GM12878 (cell line): ENCODE measurements at regions not wholly inside any gene's neighbourhood (a gene's known extent, or its start where the extent isn't known, plus 50 kb on each side); places are given as distances from the start of the nearest gene placed in this dataset.

Experiments
- ATAC-seq: fragments of 200-7000 bp; cut with Tn5 transposase; 3 replicates; pipeline ENCODE4 v1.9.1; 2020; ENCODE audit warnings: mild to moderate bottlenecking, moderate library complexity
- BruUV-seq: library from RNA; stranded (reverse); fragments of 400-500 nt; replicated peaks from 2 replicates; lab custom pipeline; 2021; lab: Mats Ljungman, UMichigan
- CTCF ChIA-PET: fragments of 300-600 bp; sonication (Branson Sonifier 250); formaldehyde crosslinking; extraction: SDS; loops from one replicate; lab custom pipeline; 2021; ENCODE audit warnings: inconsistent platforms; lab: Yijun Ruan, JAX
- POLR2A ChIA-PET: fragments of 350-600 bp; formaldehyde crosslinking; extraction: SDS; loops from one replicate; lab custom pipeline; 2021; ENCODE audit warnings: inconsistent platforms; lab: Charles Lee
- RAD21 ChIA-PET: fragments of 300-600 bp; sonication (Branson Sonifier 250); formaldehyde crosslinking; loops from one replicate; lab custom pipeline; 2023; ENCODE audit warnings: antibody characterized with exemption; ENCODE audit not compliant: unreplicated experiment; lab: Charles Lee
- SMC1A ChIA-PET: fragments of 300-600 bp; sonication (Branson Sonifier 250); formaldehyde crosslinking; loops from one replicate; lab custom pipeline; 2023; ENCODE audit not compliant: unreplicated experiment, uncharacterized antibody; lab: Charles Lee
- DNase-seq: peaks from one replicate; pipeline ENCODE4 v3.0.0-alpha.2; 2011; ENCODE audit warnings: low read depth, low spot score
- FAIRE-seq: peaks from 3 replicates; lab custom pipeline; 2011; peaks lifted over from hg19 to GRCh38; lab: Jason Lieb, UNC
- H2AFZ ChIP-seq: 2 replicates; pipeline ENCODE4 v1.6.0; 2011; ENCODE audit warnings: low read depth, low read length, control low read depth; ENCODE audit not compliant: control insufficient read depth
- H3K27ac ChIP-seq: 2 replicates; pipeline ENCODE4 v1.5.1; 2011; ENCODE audit warnings: control low read depth; ENCODE audit not compliant: control insufficient read depth, insufficient read depth
- H3K27me3 ChIP-seq, 2 experiments: replicated peaks in 1 of 2; 2 replicates each; pipeline versions ENCODE4 v1.6.0 to v1.6.1; 2011; ENCODE audit warnings: low read length in 1 of 2; ENCODE audit not compliant: control insufficient read depth in 2 of 2, insufficient read depth in 2 of 2
- H3K36me3 ChIP-seq, 2 experiments: 2 replicates each; pipeline ENCODE4 v1.5.1; 2011; ENCODE audit warnings: low read length in 1 of 2; ENCODE audit not compliant: control insufficient read depth in 2 of 2, insufficient read depth in 2 of 2
- H3K4me1 ChIP-seq: 2 replicates; pipeline ENCODE4 v1.6.1; 2011; ENCODE audit warnings: mild to moderate bottlenecking, low read length, moderate library complexity, mixed read lengths; ENCODE audit not compliant: control insufficient read depth, insufficient read depth
- H3K4me2 ChIP-seq: 2 replicates; pipeline ENCODE4 v1.6.0; 2011; ENCODE audit warnings: control low read depth; ENCODE audit not compliant: control insufficient read depth, insufficient read depth
- H3K4me3 ChIP-seq: fragments of 200-600 bp; sonication (generic); 2 replicates; pipeline ENCODE4 v1.5.1; 2016
- H3K79me2 ChIP-seq: 2 replicates; pipeline ENCODE4 v1.6.0; 2011; ENCODE audit warnings: low read length; ENCODE audit not compliant: control insufficient read depth, insufficient read depth
- H3K9ac ChIP-seq: 2 replicates; pipeline ENCODE4 v1.8.0; 2011; ENCODE audit warnings: low read length, control low read depth, mixed read lengths; ENCODE audit not compliant: control insufficient read depth, insufficient read depth
- H3K9me3 ChIP-seq: replicated peaks from 3 replicates; pipeline ENCODE4 v1.5.1; 2011; ENCODE audit warnings: mild to moderate bottlenecking, low read length; ENCODE audit not compliant: control insufficient read depth, insufficient read depth
- H4K20me1 ChIP-seq: 2 replicates; pipeline ENCODE4 v1.6.0; 2011; ENCODE audit not compliant: control insufficient read depth, insufficient read depth
- CHD4 ChIP-seq: fragments of 200-600 bp; sonication (generic); IDR thresholded peaks from 2 replicates; pipeline ENCODE4 v1.6.1; 2016; ENCODE audit warnings: mild to moderate bottlenecking
- EGR1 ChIP-seq, 2 experiments: IDR thresholded peaks; 1 replicate in 1 of 2; 2 replicates in 1 of 2; pipeline ENCODE4 v1.6.1; 2011 to 2012; ENCODE audit warnings: low read depth in 2 of 2, low read length in 2 of 2, borderline replicate concordance in 1 of 2, mild to moderate bottlenecking in 1 of 2, moderate library complexity in 1 of 2
- FOS ChIP-seq: IDR thresholded peaks from 3 replicates; pipeline ENCODE4 v1.6.1; 2011; ENCODE audit warnings: borderline replicate concordance; ENCODE audit not compliant: insufficient read length; ENCODE audit errors: extremely low read depth
- HCFC1 ChIP-seq: fragments of 150-350 bp; IDR thresholded peaks from 2 replicates; pipeline ENCODE4 v1.6.1; 2014; ENCODE audit warnings: low read length
- JUNB ChIP-seq: IDR thresholded peaks from 2 replicates; pipeline ENCODE4 v1.6.1; 2016; ENCODE audit warnings: antibody characterized with exemption, mild to moderate bottlenecking
- KAT2A ChIP-seq: conservative IDR thresholded peaks from 2 replicates; pipeline ENCODE4 v1.6.1; 2011; ENCODE audit warnings: low read depth, low read length; ENCODE audit not compliant: control insufficient read depth
- NFXL1 ChIP-seq: fragments of 450-650 bp; IDR thresholded peaks from 2 replicates; pipeline ENCODE4 v1.6.1; 2017; ENCODE audit warnings: antibody characterized with exemption, mild to moderate bottlenecking, borderline replicate concordance
- NFYA ChIP-seq: IDR thresholded peaks from 2 replicates; pipeline ENCODE4 v1.6.1; 2011; ENCODE audit warnings: low read depth, mild to moderate bottlenecking, low read length, improper control_type of control experiment, borderline replicate concordance
- PAX8 ChIP-seq: fragments of 450-650 bp; IDR thresholded peaks from 2 replicates; pipeline ENCODE4 v1.6.1; 2017; ENCODE audit warnings: mild to moderate bottlenecking, moderate library complexity
- PML ChIP-seq: IDR thresholded peaks from 2 replicates; pipeline ENCODE4 v1.6.1; 2012; ENCODE audit warnings: low read length, inconsistent platforms
- POLR2A ChIP-seq: IDR thresholded peaks from 2 replicates; pipeline ENCODE4 v1.6.1; 2011; ENCODE audit warnings: low read depth, mild to moderate bottlenecking, low read length
- POLR2AphosphoS5 ChIP-seq: IDR thresholded peaks from 2 replicates; pipeline ENCODE4 v1.6.1; 2011; ENCODE audit warnings: mild to moderate bottlenecking, low read length, inconsistent platforms
- RCOR1 ChIP-seq: conservative IDR thresholded peaks from 2 replicates; pipeline ENCODE4 v1.6.1; 2012; ENCODE audit warnings: low read depth, low read length, improper control_type of control experiment
- WRNIP1 ChIP-seq: IDR thresholded peaks from 2 replicates; pipeline ENCODE4 v1.6.1; 2011; ENCODE audit warnings: low read depth, low read length, improper control_type of control experiment, borderline replicate concordance
- ZNF274 ChIP-seq: IDR thresholded peaks from one replicate; pipeline ENCODE4 v1.8.0; 2011; ENCODE audit not compliant: insufficient read length, insufficient read depth
- WGBS: methylation state at CpG from one replicate; pipeline ENCODE4 v1.1.6; 2016; ENCODE audit warnings: low lambda C conversion rate; ENCODE audit not compliant: insufficient replicate concordance, insufficient coverage; ENCODE audit errors: missing lambda C conversion rate; 5-methylcytosine and 5-hydroxymethylcytosine counted together
- in situ Hi-C: fragments of 300-500 bp; cut with MboI; formaldehyde crosslinking; loops from 9 replicates; pipeline ENCODE4 v1.14.3; 2018; ENCODE audit warnings: mixed read lengths
- intact Hi-C: fragments of 100-400 bp; cut with micrococcal nuclease; formaldehyde crosslinking; loops from one replicate; pipeline ENCODE4 v1.14.2; 2022; ENCODE audit not compliant: unreplicated experiment
- TF ChIP-seq, protein P1 (sequence below): fragments of 450-650 bp; IDR thresholded peaks from 2 replicates; pipeline ENCODE4 v1.6.1; 2017; ENCODE audit warnings: borderline replicate concordance
- TF ChIP-seq, protein P2 (sequence below): fragments of 450-650 bp; IDR thresholded peaks from 2 replicates; pipeline ENCODE4 v1.6.1; 2016; ENCODE audit warnings: mild to moderate bottlenecking, moderate library complexity, borderline replicate concordance

DNA sequence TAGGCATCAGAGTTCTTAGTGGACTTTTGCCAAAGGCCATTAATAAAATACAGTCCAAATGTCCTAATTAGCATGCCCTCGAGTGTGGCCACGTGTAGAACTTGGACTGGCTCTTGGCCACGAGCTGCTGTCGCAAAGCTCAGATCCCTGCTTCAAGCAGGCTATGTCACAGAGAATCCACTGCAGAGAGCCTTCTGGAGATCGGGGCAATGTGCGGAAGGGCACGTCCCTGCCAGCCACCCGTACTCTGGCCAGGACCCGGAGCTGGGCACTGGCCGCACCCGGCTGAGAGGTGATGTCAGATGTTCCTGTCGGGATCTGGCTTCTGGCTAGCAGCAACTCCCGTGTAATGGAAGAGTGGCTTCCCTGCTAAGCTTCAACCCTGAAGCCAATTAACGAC lies 432.7 kb upstream of the ID2 start (continued):
- TF ChIP-seq, protein P1, sequence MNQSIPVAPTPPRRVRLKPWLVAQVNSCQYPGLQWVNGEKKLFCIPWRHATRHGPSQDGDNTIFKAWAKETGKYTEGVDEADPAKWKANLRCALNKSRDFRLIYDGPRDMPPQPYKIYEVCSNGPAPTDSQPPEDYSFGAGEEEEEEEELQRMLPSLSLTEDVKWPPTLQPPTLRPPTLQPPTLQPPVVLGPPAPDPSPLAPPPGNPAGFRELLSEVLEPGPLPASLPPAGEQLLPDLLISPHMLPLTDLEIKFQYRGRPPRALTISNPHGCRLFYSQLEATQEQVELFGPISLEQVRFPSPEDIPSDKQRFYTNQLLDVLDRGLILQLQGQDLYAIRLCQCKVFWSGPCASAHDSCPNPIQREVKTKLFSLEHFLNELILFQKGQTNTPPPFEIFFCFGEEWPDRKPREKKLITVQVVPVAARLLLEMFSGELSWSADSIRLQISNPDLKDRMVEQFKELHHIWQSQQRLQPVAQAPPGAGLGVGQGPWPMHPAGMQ = no peak
- TF ChIP-seq HCFC1 = no peak

DNA sequence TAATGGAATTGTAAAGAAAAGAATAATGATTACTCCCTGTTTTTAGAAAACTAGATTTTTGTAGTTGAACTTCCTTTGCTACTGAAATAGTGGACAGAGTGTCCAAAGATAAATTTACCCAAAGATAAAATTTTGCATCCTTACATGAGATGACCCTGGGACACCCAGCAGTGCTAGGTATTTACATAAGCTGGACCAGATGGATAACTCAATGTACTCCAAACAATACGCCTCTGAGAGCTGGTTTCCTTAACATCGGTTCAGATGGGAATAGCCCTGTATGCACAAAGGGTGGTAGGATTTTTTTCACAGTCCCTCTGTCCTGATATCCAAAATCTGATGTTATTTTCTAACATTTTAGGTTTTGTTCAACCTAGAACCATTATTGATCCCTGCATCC lies 432.1 kb upstream of the ID2 start:
- SMC1A ChIA-PET = interaction anchor here (1.2 to 9.0 kb wide), 2 partner anchors 14 to 39 kb away, joined by 3 to 125 read pairs; no protein-coding TSS in a partner anchor
- POLR2A ChIA-PET = interaction anchor here (2.1 kb wide), 1 partner anchor 10 kb away, joined by 10 read pairs; no protein-coding TSS in a partner anchor
- intact Hi-C loops = no loop called here
- RAD21 ChIA-PET = no interaction called here
- Histone ChIP-seq H3K4me3 (no peak overlapping the region), H3K4me2 (no peak overlapping the region), H3K79me2 (no peaks in the 10 kb centered on the region), H3K9me3 (peaks cover 38% of the 10 kb centered on the region), H3K27ac (no peak overlapping the region), H3K4me1 (peaks cover 24% of the 10 kb centered on the region), H2AFZ (no peak overlapping the region), H3K36me3 (peaks cover 0 to 2% of the 10 kb centered on the region in 2 experiments; a peak in 2 of 4 replicates), H3K27me3 (no peaks in the 10 kb centered on the region), H3K9ac (no peak overlapping the region), H4K20me1 (no peaks in the 10 kb centered on the region)
- in situ Hi-C loops = no loop called here
- CTCF ChIA-PET = no interaction called here
- BruUV-seq = no TSS peak
- no peak for DNase-seq
- FAIRE-seq = no peak
- no peak for ATAC-seq
- TF ChIP-seq PML = no peak
- no peak for TF ChIP-seq PAX8
- TF ChIP-seq CHD4 = no peak
- no peak for TF ChIP-seq POLR2AphosphoS5
- TF ChIP-seq WRNIP1 = no peak
- TF ChIP-seq KAT2A = no peak
- TF ChIP-seq NFYA = no peak
- TF ChIP-seq, protein P2, sequence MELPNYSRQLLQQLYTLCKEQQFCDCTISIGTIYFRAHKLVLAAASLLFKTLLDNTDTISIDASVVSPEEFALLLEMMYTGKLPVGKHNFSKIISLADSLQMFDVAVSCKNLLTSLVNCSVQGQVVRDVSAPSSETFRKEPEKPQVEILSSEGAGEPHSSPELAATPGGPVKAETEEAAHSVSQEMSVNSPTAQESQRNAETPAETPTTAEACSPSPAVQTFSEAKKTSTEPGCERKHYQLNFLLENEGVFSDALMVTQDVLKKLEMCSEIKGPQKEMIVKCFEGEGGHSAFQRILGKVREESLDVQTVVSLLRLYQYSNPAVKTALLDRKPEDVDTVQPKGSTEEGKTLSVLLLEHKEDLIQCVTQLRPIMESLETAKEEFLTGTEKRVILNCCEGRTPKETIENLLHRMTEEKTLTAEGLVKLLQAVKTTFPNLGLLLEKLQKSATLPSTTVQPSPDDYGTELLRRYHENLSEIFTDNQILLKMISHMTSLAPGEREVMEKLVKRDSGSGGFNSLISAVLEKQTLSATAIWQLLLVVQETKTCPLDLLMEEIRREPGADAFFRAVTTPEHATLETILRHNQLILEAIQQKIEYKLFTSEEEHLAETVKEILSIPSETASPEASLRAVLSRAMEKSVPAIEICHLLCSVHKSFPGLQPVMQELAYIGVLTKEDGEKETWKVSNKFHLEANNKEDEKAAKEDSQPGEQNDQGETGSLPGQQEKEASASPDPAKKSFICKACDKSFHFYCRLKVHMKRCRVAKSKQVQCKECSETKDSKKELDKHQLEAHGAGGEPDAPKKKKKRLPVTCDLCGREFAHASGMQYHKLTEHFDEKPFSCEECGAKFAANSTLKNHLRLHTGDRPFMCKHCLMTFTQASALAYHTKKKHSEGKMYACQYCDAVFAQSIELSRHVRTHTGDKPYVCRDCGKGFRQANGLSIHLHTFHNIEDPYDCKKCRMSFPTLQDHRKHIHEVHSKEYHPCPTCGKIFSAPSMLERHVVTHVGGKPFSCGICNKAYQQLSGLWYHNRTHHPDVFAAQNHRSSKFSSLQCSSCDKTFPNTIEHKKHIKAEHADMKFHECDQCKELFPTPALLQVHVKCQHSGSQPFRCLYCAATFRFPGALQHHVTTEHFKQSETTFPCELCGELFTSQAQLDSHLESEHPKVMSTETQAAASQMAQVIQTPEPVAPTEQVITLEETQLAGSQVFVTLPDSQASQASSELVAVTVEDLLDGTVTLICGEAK = no peak
- TF ChIP-seq FOS = no peak
- TF ChIP-seq NFXL1 = no peak
- TF ChIP-seq JUNB = no peak
- no peak for TF ChIP-seq RCOR1
- TF ChIP-seq POLR2A = no peak
- TF ChIP-seq EGR1 (IDR thresholded peaks at IDR 0.05; ENCODE audit: borderline replicate concordance in 1 of 2, low read depth in 2 of 2, low read length in 2 of 2) = no peak
- no peak for TF ChIP-seq ZNF274
- WGBS = 62% methylated on average over 2 of the region's 2 CpGs
